A549 (cell line): ENCODE measurements at regions not wholly inside any gene's neighbourhood (a gene's known extent, or its start where the extent isn't known, plus 50 kb on each side); places are given as distances from the start of the nearest gene placed in this dataset.
"Not testable (repeated sequence)": the region's sequence is repeated elsewhere in the genome, so short reads cannot be mapped to it uniquely, and the experiment has no call there.

Source experiments
- ATAC-seq, 2 experiments: fragments of 200-7000 bp in 1 of 2; fragments of >200 bp in 1 of 2; cut with Nextera tagmentation in 1 of 2; cut with Tn5 transposase in 1 of 2; 3 replicates each; pipeline versions ENCODE4 v1.8.0 to v1.9.1; 2018 to 2020; ENCODE audit warnings: mild to moderate bottlenecking in 1 of 2, moderate library complexity in 1 of 2
- CTCF ChIA-PET: fragments of 300-600 bp; sonication (Branson Sonifier 250); formaldehyde crosslinking; extraction: SDS; loops from one replicate; lab custom pipeline; 2021; ENCODE audit warnings: antibody characterized with exemption, inconsistent platforms; lab: Yijun Ruan, JAX
- POLR2A ChIA-PET: fragments of 350-600 bp; formaldehyde crosslinking; extraction: SDS; loops from one replicate; lab custom pipeline; 2021; ENCODE audit warnings: antibody characterized with exemption, inconsistent platforms; lab: Yijun Ruan, JAX
- DNase-seq, 2 experiments: peaks; one replicate each; pipeline versions ENCODE4 v3.0.0 to v3.0.0-alpha.2; 2011 to 2016; ENCODE audit warnings: low read depth in 1 of 2, low spot score in 1 of 2
- FAIRE-seq: peaks from 2 replicates; lab custom pipeline; 2011; peaks lifted over from hg19 to GRCh38; lab: Jason Lieb, UNC
- H3K27ac ChIP-seq, 2 experiments: fragments of >200 bp; sonication (Bioruptor Twin); formaldehyde crosslinking; 3 replicates each; pipeline ENCODE4 v1.5.1; 2016 to 2017
- H3K4me1 ChIP-seq: fragments of >200 bp; sonication (Bioruptor Twin); formaldehyde crosslinking; 3 replicates; pipeline ENCODE4 v1.6.1; 2016
- H3K4me2 ChIP-seq: fragments of >200 bp; sonication (Bioruptor Twin); formaldehyde crosslinking; 3 replicates; pipeline ENCODE4 v1.6.1; 2016
- H3K4me3 ChIP-seq: fragments of >200 bp; sonication (Bioruptor Twin); formaldehyde crosslinking; 3 replicates; pipeline ENCODE4 v1.5.1; 2016
- H3K9me3 ChIP-seq: fragments of >200 bp; sonication (Bioruptor Twin); formaldehyde crosslinking; 3 replicates; pipeline ENCODE4 v1.6.1; 2016
- BCL3 ChIP-seq: fragments of >200 bp; sonication (Bioruptor Twin); formaldehyde crosslinking; IDR thresholded peaks from 3 replicates; pipeline ENCODE4 v1.6.1; 2016
- CBX8 ChIP-seq: fragments of 200-600 bp; sonication (generic); IDR thresholded peaks from 2 replicates; pipeline ENCODE4 v1.6.1; 2016
- CEBPB ChIP-seq, 2 experiments: fragments of >200 bp in 1 of 2; sonication (Bioruptor Twin) in 1 of 2; formaldehyde crosslinking in 1 of 2; IDR thresholded peaks; 2 replicates each; pipeline ENCODE4 v1.6.1; 2012 to 2016
- HEYL ChIP-seq: fragments of 250-450 bp; sonication (Bioruptor Pico); IDR thresholded peaks from 2 replicates; pipeline ENCODE4 v1.8.0; 2021; ENCODE audit warnings: mild to moderate bottlenecking, moderate library complexity
- HMGXB4 ChIP-seq: fragments of 250-450 bp; sonication (Bioruptor Pico); IDR thresholded peaks from 2 replicates; pipeline ENCODE4 v1.5.0; 2021; ENCODE audit warnings: mild to moderate bottlenecking, moderate library complexity, borderline replicate concordance
- HOXA7 ChIP-seq: fragments of 250-450 bp; sonication (Bioruptor Pico); IDR thresholded peaks from 2 replicates; pipeline ENCODE4 v1.5.0; 2020; ENCODE audit warnings: mild to moderate bottlenecking, moderate library complexity
- HOXB13 ChIP-seq: fragments of 250-450 bp; sonication (Bioruptor Pico); IDR thresholded peaks from 2 replicates; pipeline ENCODE4 v1.5.0; 2020; ENCODE audit warnings: low read depth, mild to moderate bottlenecking, moderate library complexity
- HOXB5 ChIP-seq: fragments of 250-450 bp; sonication (Bioruptor Pico); IDR thresholded peaks from 2 replicates; pipeline ENCODE4 v1.5.0; 2020; ENCODE audit warnings: mild to moderate bottlenecking, moderate library complexity
- MAFK ChIP-seq: fragments of 450-650 bp; IDR thresholded peaks from 2 replicates; pipeline ENCODE4 v1.6.1; 2014; ENCODE audit not compliant: partially characterized antibody
- MYC ChIP-seq: IDR thresholded peaks from 2 replicates; pipeline ENCODE4 v1.6.1; 2012; ENCODE audit warnings: mild to moderate bottlenecking, inconsistent platforms, low read length, improper control_type of control experiment, borderline replicate concordance
- PBX3 ChIP-seq: IDR thresholded peaks from 2 replicates; pipeline ENCODE4 v1.6.1; 2012
- PHF8 ChIP-seq: fragments of 200-600 bp; sonication (generic); IDR thresholded peaks from 2 replicates; pipeline ENCODE4 v1.6.1; 2016; ENCODE audit warnings: low read depth, mild to moderate bottlenecking, antibody characterized with exemption, moderate library complexity, borderline replicate concordance
- POLR2AphosphoS2 ChIP-seq: conservative IDR thresholded peaks from 2 replicates; pipeline ENCODE4 v1.6.1; 2012; ENCODE audit warnings: low read length, improper control_type of control experiment, inconsistent platforms
- RCOR1 ChIP-seq: fragments of 150-350 bp; IDR thresholded peaks from 2 replicates; pipeline ENCODE4 v1.6.1; 2014; ENCODE audit warnings: antibody characterized with exemption, low read length, low read depth
- RFX5 ChIP-seq: fragments of 450-650 bp; IDR thresholded peaks from 2 replicates; pipeline ENCODE4 v1.7.1; 2014; ENCODE audit warnings: antibody characterized with exemption, mild to moderate bottlenecking, moderate library complexity
- RNF2 ChIP-seq: fragments of 200-600 bp; sonication (generic); IDR thresholded peaks from 2 replicates; pipeline ENCODE4 v1.6.1; 2016; ENCODE audit warnings: low read depth, mild to moderate bottlenecking, antibody characterized with exemption, moderate library complexity, borderline replicate concordance
- SMC3 ChIP-seq: fragments of >200 bp; sonication (Bioruptor Twin); formaldehyde crosslinking; IDR thresholded peaks from 3 replicates; pipeline ENCODE4 v1.6.1; 2018; ENCODE audit warnings: inconsistent platforms
- ZC3H11A ChIP-seq: fragments of 450-650 bp; IDR thresholded peaks from 2 replicates; pipeline ENCODE4 v1.6.1; 2014; ENCODE audit warnings: antibody characterized with exemption, mild to moderate bottlenecking
- ZSCAN20 ChIP-seq: fragments of 250-450 bp; sonication (Bioruptor Pico); IDR thresholded peaks from 2 replicates; pipeline ENCODE4 v1.8.0; 2022; ENCODE audit warnings: mild to moderate bottlenecking, moderate library complexity
- WGBS: methylation state at CpG from one replicate; pipeline ENCODE4 v1.1.6; 2017; ENCODE audit errors: missing lambda C conversion rate; 5-methylcytosine and 5-hydroxymethylcytosine counted together

- ATAC-seq: no peak
- ChIA-PET CTCF (no interaction called here), POLR2A (no interaction called here)
- Histone ChIP-seq H3K4me2 (no peak overlapping the region), H3K27ac (no peak overlapping the region), H3K9me3 (no peaks in the 10 kb centered on the region), H3K4me1 (no peaks in the 10 kb centered on the region)
- WGBS: 9% methylated on average over 3 of the region's 3 CpGs
- no peak for DNase-seq
- FAIRE-seq: peak; percentile 46
- no peak for TF ChIP-seq POLR2AphosphoS2
- TF ChIP-seq, all 56 proteins: peak for 0
- no peak overlapping the region for H3K4me3 ChIP-seq
These were observed 518.3 kb upstream of the ZNF337 start for GRCh38 chr20:26214991-26215390.

DNA sequence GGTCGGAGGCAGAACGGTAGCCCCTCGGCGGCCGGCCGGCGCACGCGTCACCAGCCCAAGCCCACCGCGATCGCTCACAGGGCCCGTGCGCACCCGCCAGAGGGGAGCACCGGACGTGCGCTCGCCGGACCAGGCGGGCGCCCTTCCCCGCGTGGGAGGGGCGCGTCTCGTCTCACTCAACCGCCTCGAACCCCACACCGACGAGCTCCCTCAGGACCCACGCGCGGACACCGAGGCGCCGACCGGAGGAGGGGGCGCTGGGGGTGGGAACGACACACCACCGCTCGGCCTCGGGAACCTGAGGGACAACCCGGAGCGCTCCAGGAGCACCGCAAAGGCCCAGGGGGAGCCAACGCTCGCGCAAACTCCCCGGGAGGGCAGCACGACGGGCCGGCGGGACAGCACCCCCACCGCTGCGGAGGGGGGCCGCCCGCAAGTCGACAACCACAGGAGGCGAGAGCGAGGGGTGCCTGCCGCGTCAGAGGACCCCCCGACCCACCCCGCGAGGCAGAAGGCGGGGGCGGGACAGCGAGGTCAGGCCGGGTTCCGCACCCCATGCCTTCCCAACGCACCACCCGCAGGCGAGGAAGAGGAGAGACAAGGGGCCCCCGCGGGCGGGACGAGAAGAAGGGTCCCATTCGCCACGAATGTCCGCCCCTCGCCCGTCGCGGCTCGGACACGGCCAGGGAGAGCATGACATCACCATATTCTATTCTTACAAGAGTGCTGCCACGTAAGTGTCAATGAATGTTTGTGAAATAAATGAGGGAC is 512.7 kb upstream of the ZNF337 start:
- ChIA-PET CTCF (no interaction called here), POLR2A (no interaction called here)
- H3K9me3 ChIP-seq: 0 out of 3 replicates have a peak, but pooled peaks cover 10% of the 10 kb centered on the region
- DNase-seq (no peak), FAIRE-seq (peak; percentile 100), ATAC-seq (no peak)
- H3K4me3 ChIP-seq: peak overlapping the region; percentile 44
- WGBS: 28% methylated on average over 19 of the region's 88 CpGs
- H3K4me1 ChIP-seq: peaks cover 15% of the 10 kb centered on the region; the same call in 2 of the 3 replicates
- H3K4me2 ChIP-seq: peak overlapping the region; percentile 95
- H3K27ac ChIP-seq: no peak overlapping the region
- TF ChIP-seq HOXB13 (CRISPR knock-in tag): no peak
- no peak for TF ChIP-seq SMC3
- no peak for TF ChIP-seq MYC
- no peak for TF ChIP-seq HMGXB4

DNA sequence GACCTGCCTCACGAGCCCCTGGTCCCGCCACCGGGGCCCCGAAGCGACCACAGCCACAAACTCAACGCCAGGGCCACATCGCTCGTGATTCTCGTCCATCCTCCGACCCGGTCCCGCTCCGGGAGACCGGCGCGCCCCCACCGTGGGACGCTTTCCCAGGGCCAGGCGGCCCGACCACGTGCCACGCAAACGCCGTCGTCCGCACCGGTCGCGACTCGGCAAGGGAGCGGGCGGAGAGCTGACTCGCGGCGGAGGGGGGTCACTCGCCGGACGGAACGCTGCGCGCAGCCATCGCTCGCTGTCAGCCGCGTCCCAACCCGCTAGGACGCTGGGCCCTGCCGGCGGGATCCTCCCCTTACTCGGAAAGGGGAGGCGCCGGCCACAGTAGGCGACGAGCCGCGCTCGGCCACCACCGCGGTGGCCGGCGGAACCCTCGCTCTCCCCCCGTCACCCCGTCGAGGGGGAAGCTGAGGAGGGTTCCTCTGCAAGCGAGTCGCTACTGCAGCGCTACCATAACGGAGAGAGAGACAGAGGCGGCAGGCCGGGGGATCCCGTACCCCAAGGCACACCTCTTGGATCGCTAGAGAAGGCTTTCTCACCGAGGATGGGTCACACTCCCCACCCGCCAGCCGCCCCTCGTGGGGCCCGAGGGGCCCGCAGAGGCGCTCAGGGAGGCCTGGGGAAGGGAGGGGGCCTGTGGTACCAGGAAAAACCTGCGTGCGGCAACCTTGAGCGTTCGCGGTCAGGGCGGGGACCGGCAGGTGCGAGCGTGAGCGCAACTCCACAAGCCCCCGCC is 511.8 kb upstream of the ZNF337 start:
- DNase-seq (peak in 1 of 2 experiments; percentile 4), FAIRE-seq (no peak), ATAC-seq (peak; percentile 77 to 86)
- Histone ChIP-seq H3K4me3 (peak overlapping the region; percentile 44), H3K4me2 (peak overlapping the region; percentile 95), H3K9me3 (0 out of 3 replicates have a peak, but pooled peaks cover 10% of the 10 kb centered on the region), H3K27ac (no peak overlapping the region), H3K4me1 (peaks cover 15% of the 10 kb centered on the region; the same call in 2 of the 3 replicates)
- ChIA-PET CTCF (no interaction called here), POLR2A (no interaction called here)
- TF ChIP-seq HOXB5 (CRISPR knock-in tag) (no peak), RFX5 (no peak), CEBPB (IDR thresholded peaks at IDR 0.05) (no peak), RCOR1 (no peak), ZSCAN20 (CRISPR knock-in tag) (no peak)
- 17% methylated on average over 60 of the region's 91 CpGs for WGBS

GRCh38 chr20:26207967-26208295 is 511.3 kb upstream of the ZNF337 start:
- FAIRE-seq, CTCF ChIA-PET, H3K9me3 ChIP-seq, H3K27ac ChIP-seq, DNase-seq, POLR2A ChIA-PET: not testable (repeated sequence)
- 16% methylated on average over 20 of the region's 35 CpGs for WGBS
- peak in 1 of 2 experiments; percentile 36; a peak in 2 of 6 replicates for ATAC-seq
- H3K4me1 ChIP-seq: peaks cover 15% of the 10 kb centered on the region; the same call in 2 of the 3 replicates
- H3K4me3 ChIP-seq: peak overlapping the region; percentile 44; the same call in 2 of the 3 replicates
- peak overlapping the region; percentile 95 for H3K4me2 ChIP-seq

- no peak for FAIRE-seq
- WGBS: 17% methylated on average over 3 of the region's 3 CpGs
- no peak for ATAC-seq
- CTCF ChIA-PET: no interaction called here
- peak overlapping the region; percentile 44; the same call in 1 of the 3 replicates for H3K4me3 ChIP-seq
- H3K9me3 ChIP-seq: peaks cover 10% of the 10 kb centered on the region; the same call in 1 of the 3 replicates
- H3K27ac ChIP-seq: no peak overlapping the region
- H3K4me1 ChIP-seq: peaks cover 15% of the 10 kb centered on the region; the same call in 2 of the 3 replicates
- POLR2A ChIA-PET: no interaction called here
- DNase-seq: no peak
- TF ChIP-seq MYC (no peak), PBX3 (no peak), ZC3H11A (no peak), HEYL (CRISPR knock-in tag) (no peak), RNF2 (peak; percentile 92), BCL3 (no peak), PHF8 (no peak), CBX8 (peak; percentile 71; the same call in 1 of the 2 replicates), POLR2AphosphoS2 (no peak), MAFK (no peak), HOXB13 (CRISPR knock-in tag) (no peak), HOXA7 (CRISPR knock-in tag) (no peak)
- peak overlapping the region; percentile 95 for H3K4me2 ChIP-seq
These were observed 510.7 kb upstream of the ZNF337 start for GRCh38 chr20:26207237-26207966.
